OCI-LY1 (cell line): ENCODE measurements at regions not wholly inside any gene's neighbourhood (a gene's known extent, or its start where the extent isn't known, plus 50 kb on each side); places are given as distances from the start of the nearest gene placed in this dataset.

Experiments
- H2AFZ ChIP-seq: fragments of 200-600 bp; sonication (generic), shearing (Covaris generic); 2 replicates; pipeline ENCODE4 v1.6.0; 2014; ENCODE audit warnings: antibody characterized with exemption, mild to moderate bottlenecking, low read length
- H3F3A ChIP-seq: fragments of 200-600 bp; sonication (generic), shearing (Covaris generic); 2 replicates; pipeline ENCODE4 v1.6.0; 2014; ENCODE audit warnings: mild to moderate bottlenecking, antibody characterized with exemption, low read length, moderate library complexity; ENCODE audit not compliant: insufficient read depth
- H3K27ac ChIP-seq: fragments of 200-600 bp; sonication (generic); 2 replicates; pipeline ENCODE4 v1.5.1; 2014; ENCODE audit warnings: low read length, mixed run types, mild to moderate bottlenecking, low read depth; ENCODE audit not compliant: poor library complexity, severe bottlenecking
- H3K27me3 ChIP-seq: fragments of 200-600 bp; sonication (generic); 2 replicates; pipeline ENCODE4 v1.6.0; 2014; ENCODE audit warnings: antibody characterized with exemption, mild to moderate bottlenecking, low read length, moderate library complexity; ENCODE audit not compliant: insufficient read depth
- H3K36me3 ChIP-seq: fragments of 200-600 bp; sonication (generic); 2 replicates; pipeline ENCODE4 v1.6.1; 2014; ENCODE audit warnings: mild to moderate bottlenecking, antibody characterized with exemption, low read length, moderate library complexity, mixed read lengths; ENCODE audit not compliant: insufficient read depth
- H3K4me1 ChIP-seq: fragments of 200-600 bp; sonication (generic); 2 replicates; pipeline ENCODE4 v1.5.1; 2014; ENCODE audit warnings: mild to moderate bottlenecking, low read length, moderate library complexity; ENCODE audit not compliant: insufficient read depth, severe bottlenecking
- H3K4me2 ChIP-seq: fragments of 200-600 bp; sonication (generic), shearing (Covaris generic); 2 replicates; pipeline ENCODE4 v1.6.1; 2014; ENCODE audit warnings: low read length
- H3K4me3 ChIP-seq: fragments of 200-600 bp; sonication (generic); 2 replicates; pipeline ENCODE4 v1.5.1; 2014; ENCODE audit warnings: low read length, low read depth, mild to moderate bottlenecking, mixed read lengths; ENCODE audit not compliant: poor library complexity, severe bottlenecking
- H3K79me2 ChIP-seq: fragments of 200-600 bp; shearing (Covaris generic); 2 replicates; pipeline ENCODE4 v1.6.1; 2016; ENCODE audit warnings: mixed run types, low read length, mixed read lengths; ENCODE audit not compliant: insufficient read depth
- H3K9ac ChIP-seq: fragments of 200-600 bp; sonication (generic), shearing (Covaris generic); 2 replicates; pipeline ENCODE4 v1.6.1; 2014; ENCODE audit warnings: mild to moderate bottlenecking, low read length, mixed read lengths
- H3K9me2 ChIP-seq: fragments of 200-600 bp; sonication (generic), shearing (Covaris generic); 2 replicates; pipeline ENCODE4 v1.6.1; 2014; ENCODE audit warnings: low read depth, mild to moderate bottlenecking, low read length, mixed read lengths
- H3K9me3 ChIP-seq: fragments of 200-600 bp; shearing (Covaris generic); 2 replicates; pipeline ENCODE4 v1.6.1; 2014; ENCODE audit warnings: low read length, mixed read lengths
- H4K20me1 ChIP-seq: fragments of 200-600 bp; sonication (generic), shearing (Covaris generic); 2 replicates; pipeline ENCODE4 v1.6.0; 2016; ENCODE audit warnings: mild to moderate bottlenecking, low read length; ENCODE audit not compliant: insufficient read depth
- EZH2 ChIP-seq: fragments of 200-600 bp; sonication (generic), shearing (Covaris generic); IDR thresholded peaks from 2 replicates; pipeline ENCODE4 v1.8.0; 2017; ENCODE audit warnings: borderline replicate concordance, mixed run types, mild to moderate bottlenecking, antibody characterized with exemption, low read length, moderate library complexity, mixed read lengths
- TF ChIP-seq, protein P1 (sequence below): fragments of 200-600 bp; sonication (generic), shearing (Covaris generic); IDR thresholded peaks from 2 replicates; pipeline ENCODE4 v1.5.1; 2017; ENCODE audit warnings: mild to moderate bottlenecking, antibody characterized with exemption, low read length, moderate library complexity, mixed read lengths

DNA sequence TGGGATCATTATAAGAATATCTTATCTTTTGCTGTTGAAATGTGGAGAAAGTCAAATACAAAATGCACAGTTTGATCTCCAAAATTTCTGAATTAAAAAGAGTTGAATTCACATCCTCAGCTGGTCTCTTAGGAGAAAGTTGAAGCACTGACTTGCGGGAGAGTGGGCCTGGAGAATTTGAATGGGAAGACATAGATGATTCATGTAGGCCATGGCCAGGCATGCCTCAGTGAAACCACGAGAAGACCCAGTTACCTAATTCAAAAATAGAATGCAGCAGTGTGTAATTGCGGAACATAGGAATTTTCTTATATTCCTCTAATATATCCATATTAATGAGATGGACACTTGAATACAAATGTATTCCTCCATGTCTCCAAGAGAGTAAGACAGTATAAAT is 53.0 kb upstream of the DTNBP1 start:
- H3K9ac ChIP-seq = no peak overlapping the region
- TF ChIP-seq EZH2 = no peak
- TF ChIP-seq, protein P1, sequence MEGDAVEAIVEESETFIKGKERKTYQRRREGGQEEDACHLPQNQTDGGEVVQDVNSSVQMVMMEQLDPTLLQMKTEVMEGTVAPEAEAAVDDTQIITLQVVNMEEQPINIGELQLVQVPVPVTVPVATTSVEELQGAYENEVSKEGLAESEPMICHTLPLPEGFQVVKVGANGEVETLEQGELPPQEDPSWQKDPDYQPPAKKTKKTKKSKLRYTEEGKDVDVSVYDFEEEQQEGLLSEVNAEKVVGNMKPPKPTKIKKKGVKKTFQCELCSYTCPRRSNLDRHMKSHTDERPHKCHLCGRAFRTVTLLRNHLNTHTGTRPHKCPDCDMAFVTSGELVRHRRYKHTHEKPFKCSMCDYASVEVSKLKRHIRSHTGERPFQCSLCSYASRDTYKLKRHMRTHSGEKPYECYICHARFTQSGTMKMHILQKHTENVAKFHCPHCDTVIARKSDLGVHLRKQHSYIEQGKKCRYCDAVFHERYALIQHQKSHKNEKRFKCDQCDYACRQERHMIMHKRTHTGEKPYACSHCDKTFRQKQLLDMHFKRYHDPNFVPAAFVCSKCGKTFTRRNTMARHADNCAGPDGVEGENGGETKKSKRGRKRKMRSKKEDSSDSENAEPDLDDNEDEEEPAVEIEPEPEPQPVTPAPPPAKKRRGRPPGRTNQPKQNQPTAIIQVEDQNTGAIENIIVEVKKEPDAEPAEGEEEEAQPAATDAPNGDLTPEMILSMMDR = no peak
- H3K27ac ChIP-seq = no peak overlapping the region
- H3F3A ChIP-seq = no peaks in the 10 kb centered on the region
- H3K27me3 ChIP-seq = no peaks in the 10 kb centered on the region
- no peaks in the 10 kb centered on the region for H3K4me1 ChIP-seq
- no peaks in the 10 kb centered on the region for H3K36me3 ChIP-seq
- no peaks in the 10 kb centered on the region for H4K20me1 ChIP-seq
- no peak overlapping the region for H3K4me3 ChIP-seq
- no peaks in the 10 kb centered on the region for H3K9me3 ChIP-seq
- no peaks in the 10 kb centered on the region for H3K9me2 ChIP-seq
- H3K4me2 ChIP-seq = no peak overlapping the region
- H2AFZ ChIP-seq = no peak overlapping the region
- no peaks in the 10 kb centered on the region for H3K79me2 ChIP-seq

DNA sequence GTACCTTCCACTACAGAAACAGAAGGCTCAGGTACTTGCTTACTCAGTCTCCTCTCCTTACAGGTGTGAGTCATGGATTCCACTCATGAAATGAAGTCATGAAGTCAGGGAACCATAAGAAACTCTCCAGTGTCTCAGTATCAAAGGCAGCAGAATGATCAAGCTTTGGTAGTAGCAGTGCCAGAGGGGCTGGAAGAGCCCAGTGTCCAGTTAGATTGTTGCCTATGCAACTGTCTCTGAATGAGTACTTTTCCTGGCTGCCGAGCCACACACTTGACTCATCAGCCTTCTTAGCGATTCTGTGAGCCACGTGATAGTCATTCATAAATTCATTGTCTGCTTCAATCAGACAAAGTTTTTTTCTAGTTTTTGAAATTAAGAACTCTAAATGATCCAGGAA is 52.2 kb upstream of the DTNBP1 start:
- Histone ChIP-seq H3K9me2 (no peaks in the 10 kb centered on the region), H3K9ac (no peak overlapping the region), H3K27ac (no peak overlapping the region), H3K4me3 (no peak overlapping the region), H2AFZ (no peak overlapping the region), H3F3A (no peaks in the 10 kb centered on the region), H4K20me1 (no peaks in the 10 kb centered on the region), H3K79me2 (no peaks in the 10 kb centered on the region), H3K9me3 (no peaks in the 10 kb centered on the region), H3K4me1 (no peaks in the 10 kb centered on the region), H3K36me3 (no peaks in the 10 kb centered on the region), H3K4me2 (no peak overlapping the region), H3K27me3 (no peaks in the 10 kb centered on the region)
- TF ChIP-seq, protein P1 = no peak
- TF ChIP-seq EZH2 = no peak

DNA sequence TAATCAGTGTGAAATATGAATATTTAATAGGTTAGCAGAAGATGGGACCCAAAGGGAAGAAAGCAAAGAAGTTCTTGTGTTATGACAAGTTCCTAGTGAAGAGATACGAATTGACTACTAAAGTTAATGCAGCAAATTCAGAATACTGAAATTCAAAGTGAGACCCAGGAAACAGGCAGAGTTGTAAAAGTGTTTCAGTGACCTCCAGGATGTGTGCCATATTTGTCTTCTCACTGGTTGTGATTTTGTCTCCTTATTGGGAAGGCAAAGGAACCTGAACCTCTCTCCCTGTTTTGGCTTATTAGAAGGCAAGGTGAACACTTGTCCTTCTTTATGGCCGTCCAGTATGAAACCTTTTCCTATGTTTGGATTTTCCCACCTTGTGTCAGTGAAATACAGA is 51.8 kb upstream of the DTNBP1 start:
- H3K4me2 ChIP-seq = no peak overlapping the region
- no peaks in the 10 kb centered on the region for H3K79me2 ChIP-seq
- no peaks in the 10 kb centered on the region for H3K9me2 ChIP-seq
- no peak overlapping the region for H3K9ac ChIP-seq
- no peaks in the 10 kb centered on the region for H3F3A ChIP-seq
- H3K4me1 ChIP-seq = no peaks in the 10 kb centered on the region
- no peaks in the 10 kb centered on the region for H3K9me3 ChIP-seq
- TF ChIP-seq, protein P1 = no peak
- no peak for TF ChIP-seq EZH2
- H3K36me3 ChIP-seq = no peaks in the 10 kb centered on the region
- H3K4me3 ChIP-seq = no peak overlapping the region
- H3K27ac ChIP-seq = no peak overlapping the region
- no peaks in the 10 kb centered on the region for H4K20me1 ChIP-seq
- no peak overlapping the region for H2AFZ ChIP-seq
- H3K27me3 ChIP-seq = no peaks in the 10 kb centered on the region
